ENCODE measurements at regions not wholly inside any gene's neighbourhood (a gene's known extent, or its start where the extent isn't known, plus 50 kb on each side); places are given as distances from the start of the nearest gene placed in this dataset.
A peak's percentile ranks its signal among the peaks of the same experiment; 100 is the strongest.

- TF ChIP-seq, protein P1, sequence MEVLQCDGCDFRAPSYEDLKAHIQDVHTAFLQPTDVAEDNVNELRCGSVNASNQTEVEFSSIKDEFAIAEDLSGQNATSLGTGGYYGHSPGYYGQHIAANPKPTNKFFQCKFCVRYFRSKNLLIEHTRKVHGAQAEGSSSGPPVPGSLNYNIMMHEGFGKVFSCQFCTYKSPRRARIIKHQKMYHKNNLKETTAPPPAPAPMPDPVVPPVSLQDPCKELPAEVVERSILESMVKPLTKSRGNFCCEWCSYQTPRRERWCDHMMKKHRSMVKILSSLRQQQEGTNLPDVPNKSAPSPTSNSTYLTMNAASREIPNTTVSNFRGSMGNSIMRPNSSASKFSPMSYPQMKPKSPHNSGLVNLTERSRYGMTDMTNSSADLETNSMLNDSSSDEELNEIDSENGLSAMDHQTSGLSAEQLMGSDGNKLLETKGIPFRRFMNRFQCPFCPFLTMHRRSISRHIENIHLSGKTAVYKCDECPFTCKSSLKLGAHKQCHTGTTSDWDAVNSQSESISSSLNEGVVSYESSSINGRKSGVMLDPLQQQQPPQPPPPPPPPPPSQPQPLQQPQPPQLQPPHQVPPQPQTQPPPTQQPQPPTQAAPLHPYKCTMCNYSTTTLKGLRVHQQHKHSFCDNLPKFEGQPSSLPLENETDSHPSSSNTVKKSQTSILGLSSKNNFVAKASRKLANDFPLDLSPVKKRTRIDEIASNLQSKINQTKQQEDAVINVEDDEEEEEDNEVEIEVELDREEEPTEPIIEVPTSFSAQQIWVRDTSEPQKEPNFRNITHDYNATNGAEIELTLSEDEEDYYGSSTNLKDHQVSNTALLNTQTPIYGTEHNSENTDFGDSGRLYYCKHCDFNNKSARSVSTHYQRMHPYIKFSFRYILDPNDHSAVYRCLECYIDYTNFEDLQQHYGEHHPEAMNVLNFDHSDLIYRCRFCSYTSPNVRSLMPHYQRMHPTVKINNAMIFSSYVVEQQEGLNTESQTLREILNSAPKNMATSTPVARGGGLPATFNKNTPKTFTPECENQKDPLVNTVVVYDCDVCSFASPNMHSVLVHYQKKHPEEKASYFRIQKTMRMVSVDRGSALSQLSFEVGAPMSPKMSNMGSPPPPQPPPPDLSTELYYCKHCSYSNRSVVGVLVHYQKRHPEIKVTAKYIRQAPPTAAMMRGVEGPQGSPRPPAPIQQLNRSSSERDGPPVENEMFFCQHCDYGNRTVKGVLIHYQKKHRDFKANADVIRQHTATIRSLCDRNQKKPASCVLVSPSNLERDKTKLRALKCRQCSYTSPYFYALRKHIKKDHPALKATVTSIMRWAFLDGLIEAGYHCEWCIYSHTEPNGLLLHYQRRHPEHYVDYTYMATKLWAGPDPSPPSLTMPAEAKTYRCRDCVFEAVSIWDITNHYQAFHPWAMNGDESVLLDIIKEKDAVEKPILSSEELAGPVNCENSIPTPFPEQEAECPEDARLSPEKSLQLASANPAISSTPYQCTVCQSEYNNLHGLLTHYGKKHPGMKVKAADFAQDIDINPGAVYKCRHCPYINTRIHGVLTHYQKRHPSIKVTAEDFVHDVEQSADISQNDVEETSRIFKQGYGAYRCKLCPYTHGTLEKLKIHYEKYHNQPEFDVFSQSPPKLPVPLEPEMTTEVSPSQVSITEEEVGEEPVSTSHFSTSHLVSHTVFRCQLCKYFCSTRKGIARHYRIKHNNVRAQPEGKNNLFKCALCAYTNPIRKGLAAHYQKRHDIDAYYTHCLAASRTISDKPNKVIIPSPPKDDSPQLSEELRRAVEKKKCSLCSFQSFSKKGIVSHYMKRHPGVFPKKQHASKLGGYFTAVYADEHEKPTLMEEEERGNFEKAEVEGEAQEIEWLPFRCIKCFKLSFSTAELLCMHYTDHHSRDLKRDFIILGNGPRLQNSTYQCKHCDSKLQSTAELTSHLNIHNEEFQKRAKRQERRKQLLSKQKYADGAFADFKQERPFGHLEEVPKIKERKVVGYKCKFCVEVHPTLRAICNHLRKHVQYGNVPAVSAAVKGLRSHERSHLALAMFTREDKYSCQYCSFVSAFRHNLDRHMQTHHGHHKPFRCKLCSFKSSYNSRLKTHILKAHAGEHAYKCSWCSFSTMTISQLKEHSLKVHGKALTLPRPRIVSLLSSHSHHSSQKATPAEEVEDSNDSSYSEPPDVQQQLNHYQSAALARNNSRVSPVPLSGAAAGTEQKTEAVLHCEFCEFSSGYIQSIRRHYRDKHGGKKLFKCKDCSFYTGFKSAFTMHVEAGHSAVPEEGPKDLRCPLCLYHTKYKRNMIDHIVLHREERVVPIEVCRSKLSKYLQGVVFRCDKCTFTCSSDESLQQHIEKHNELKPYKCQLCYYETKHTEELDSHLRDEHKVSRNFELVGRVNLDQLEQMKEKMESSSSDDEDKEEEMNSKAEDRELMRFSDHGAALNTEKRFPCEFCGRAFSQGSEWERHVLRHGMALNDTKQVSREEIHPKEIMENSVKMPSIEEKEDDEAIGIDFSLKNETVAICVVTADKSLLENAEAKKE (CRISPR knock-in tag; IDR thresholded peaks at IDR 0.05), result no peak
- no peak for TF ChIP-seq ZNF331 (CRISPR knock-in tag; IDR thresholded peaks at IDR 0.05; ENCODE audit: low read depth)
- TF ChIP-seq POLR2AphosphoS5 (IDR thresholded peaks at IDR 0.05; ENCODE audit: low read depth), result no peak
- no peak for TF ChIP-seq CREB1 (CRISPR knock-in tag; IDR thresholded peaks at IDR 0.05; ENCODE audit: low read depth)
Observed at GRCh38 chr13:79660361-79660760, 179.4 kb downstream of the NDFIP2 start (continued).

DNA sequence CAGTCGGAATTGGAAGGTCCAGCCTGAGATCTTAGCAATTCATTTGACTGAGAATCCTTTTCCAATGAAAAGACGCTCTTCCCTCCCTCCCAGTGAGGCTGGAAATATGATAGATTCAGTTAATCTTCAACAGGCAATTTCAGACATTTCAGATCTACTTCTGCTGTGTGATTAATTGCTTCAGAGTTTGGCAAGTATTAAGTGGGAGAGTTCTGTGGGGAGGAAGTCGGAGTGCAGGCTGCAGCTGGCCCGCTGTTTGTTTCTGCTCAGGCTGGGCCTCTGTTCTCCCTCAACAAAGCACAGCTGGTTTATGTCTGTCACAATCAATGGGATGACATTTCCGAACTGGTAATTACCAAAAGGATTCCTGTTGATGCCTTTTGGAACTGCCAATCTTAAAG, 178.2 kb downstream of the NDFIP2 start:
- Histone ChIP-seq H3K36me3 (ENCODE audit: insufficient read depth) (no peaks in the 10 kb centered on the region), H4K20me1 (replicated peaks; ENCODE audit: insufficient read depth) (no peaks in the 10 kb centered on the region), H2AFZ (peak overlapping the region; percentile 81; the same call in 1 of the 2 replicates), H3K27ac (ENCODE audit: low read depth) (no peak overlapping the region), H3K79me2 (replicated peaks; ENCODE audit: insufficient read depth) (no peaks in the 10 kb centered on the region), H3K4me3 (no peak overlapping the region), H3K4me2 (no peak overlapping the region), H3F3A (replicated peaks; ENCODE audit: low read depth) (no peaks in the 10 kb centered on the region), H3K4me1 (ENCODE audit: insufficient read depth) (peaks cover 11% of the 10 kb centered on the region; the same call in 1 of the 2 replicates), H3K27me3 (ENCODE audit: insufficient read depth) (no peaks in the 10 kb centered on the region), H3K9me2 (ENCODE audit: insufficient read depth) (no peaks in the 10 kb centered on the region)
- DNase-seq (ENCODE audit: low spot score), result peak; percentile 10
- Mint-ChIP-seq H3K36me3 (ENCODE audit: low read depth) (no peaks in the 10 kb centered on the region), H3K27ac (no peak overlapping the region), H3K9me3 (no peaks in the 10 kb centered on the region), H3K4me3 (no peak overlapping the region), H3K27me3 (ENCODE audit: insufficient read depth, low read depth, poor library complexity) (peaks cover 3% of the 10 kb centered on the region), H3K4me1 (peaks cover 13% of the 10 kb centered on the region)
- peak; percentile 71 for ATAC-seq
- TF ChIP-seq ETS1 (IDR thresholded peaks at IDR 0.05) (no peak), JUNB (IDR thresholded peaks at IDR 0.05; ENCODE audit: unreplicated experiment) (no peak), STAT1 (IDR thresholded peaks at IDR 0.05; ENCODE audit: unreplicated experiment) (no peak)
- TF ChIP-seq, protein P2, sequence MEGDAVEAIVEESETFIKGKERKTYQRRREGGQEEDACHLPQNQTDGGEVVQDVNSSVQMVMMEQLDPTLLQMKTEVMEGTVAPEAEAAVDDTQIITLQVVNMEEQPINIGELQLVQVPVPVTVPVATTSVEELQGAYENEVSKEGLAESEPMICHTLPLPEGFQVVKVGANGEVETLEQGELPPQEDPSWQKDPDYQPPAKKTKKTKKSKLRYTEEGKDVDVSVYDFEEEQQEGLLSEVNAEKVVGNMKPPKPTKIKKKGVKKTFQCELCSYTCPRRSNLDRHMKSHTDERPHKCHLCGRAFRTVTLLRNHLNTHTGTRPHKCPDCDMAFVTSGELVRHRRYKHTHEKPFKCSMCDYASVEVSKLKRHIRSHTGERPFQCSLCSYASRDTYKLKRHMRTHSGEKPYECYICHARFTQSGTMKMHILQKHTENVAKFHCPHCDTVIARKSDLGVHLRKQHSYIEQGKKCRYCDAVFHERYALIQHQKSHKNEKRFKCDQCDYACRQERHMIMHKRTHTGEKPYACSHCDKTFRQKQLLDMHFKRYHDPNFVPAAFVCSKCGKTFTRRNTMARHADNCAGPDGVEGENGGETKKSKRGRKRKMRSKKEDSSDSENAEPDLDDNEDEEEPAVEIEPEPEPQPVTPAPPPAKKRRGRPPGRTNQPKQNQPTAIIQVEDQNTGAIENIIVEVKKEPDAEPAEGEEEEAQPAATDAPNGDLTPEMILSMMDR (conservative IDR thresholded peaks at IDR 0.05; ENCODE audit: low read depth in 2 of 2), result no peak

All from GM23338 (cell line).